HG02588 (cell line): ENCODE measurements at regions not wholly inside any gene's neighbourhood (a gene's known extent, or its start where the extent isn't known, plus 50 kb on each side); places are given as distances from the start of the nearest gene placed in this dataset.
"Not testable (repeated sequence)": the region's sequence is repeated elsewhere in the genome, so short reads cannot be mapped to it uniquely, and the experiment has no call there.

Experiments used
- ATAC-seq: cut with Tn5 transposase; IDR thresholded peaks from one replicate; pipeline ENCODE4 v1.9.1; 2021; ENCODE audit warnings: mild to moderate bottlenecking, moderate library complexity; ENCODE audit not compliant: unreplicated experiment

DNA sequence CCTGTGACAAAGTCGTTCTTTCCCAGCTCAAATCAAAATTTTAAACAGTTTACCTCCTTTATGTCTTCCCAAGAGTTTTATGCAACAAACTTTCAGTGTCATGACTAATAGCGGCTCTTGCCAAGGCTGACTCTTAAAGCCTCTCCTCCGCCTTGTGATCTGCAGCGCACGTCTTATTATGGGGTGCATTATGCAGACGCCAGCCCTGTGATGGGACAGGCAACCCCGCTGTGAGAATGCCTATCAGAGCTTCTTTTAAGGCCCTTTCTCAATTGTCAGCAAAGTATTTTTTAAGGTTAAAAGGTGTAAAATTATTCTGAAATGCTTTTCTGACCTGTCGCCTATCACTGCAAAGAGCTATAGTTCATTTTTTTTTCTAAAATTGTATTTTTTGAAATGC is 152.8 kb downstream of the SOX1 start:
- no peak for ATAC-seq

GRCh38 chr13:112220296-112220875 is 153.4 kb downstream of the SOX1 start:
- no peak for ATAC-seq

GRCh38 chr13:112220925-112221324 is 154.0 kb downstream of the SOX1 start:
- ATAC-seq: no peak

- no peak for ATAC-seq
Measured at GRCh38 chr13:112222971-112223370, 153.2 kb upstream of the SPACA7 start.

- not testable (repeated sequence) for ATAC-seq
Measured at GRCh38 chr13:112223929-112224328, 152.2 kb upstream of the SPACA7 start.

- ATAC-seq: no peak
Measured at GRCh38 chr13:112225429-112226090, 150.6 kb upstream of the SPACA7 start.

DNA sequence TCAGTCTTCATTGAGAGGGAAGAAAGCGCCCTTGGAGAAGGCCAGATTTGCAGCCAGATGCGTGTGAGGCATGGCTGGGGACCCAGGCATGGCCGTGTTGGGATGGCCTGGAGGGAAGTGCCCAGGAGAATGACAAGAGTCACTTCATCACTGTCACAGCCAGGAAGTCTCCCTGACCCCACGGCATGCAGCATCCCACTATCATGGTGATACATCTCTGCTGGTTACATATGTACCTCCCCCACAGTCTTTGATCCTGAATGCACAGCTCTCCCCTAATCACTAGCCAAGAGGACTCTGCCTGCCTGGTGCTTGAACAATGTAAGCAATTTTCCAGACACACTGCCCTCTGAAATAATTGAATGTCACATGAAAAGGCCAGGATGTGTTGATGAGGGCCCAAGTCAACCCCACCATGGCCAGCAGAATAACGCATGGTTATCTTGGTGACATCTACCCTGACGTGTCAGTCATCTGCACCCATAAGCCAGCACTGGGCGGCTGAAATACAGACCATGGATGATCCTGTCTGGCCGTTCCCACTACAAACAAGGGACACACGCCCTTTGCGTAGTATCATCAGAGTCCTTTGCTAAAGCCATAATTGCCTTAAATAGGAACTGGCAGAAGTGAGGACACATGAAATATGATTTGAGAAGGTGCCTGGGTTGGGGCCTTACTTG is 149.7 kb upstream of the SPACA7 start:
- ATAC-seq: no peak

DNA sequence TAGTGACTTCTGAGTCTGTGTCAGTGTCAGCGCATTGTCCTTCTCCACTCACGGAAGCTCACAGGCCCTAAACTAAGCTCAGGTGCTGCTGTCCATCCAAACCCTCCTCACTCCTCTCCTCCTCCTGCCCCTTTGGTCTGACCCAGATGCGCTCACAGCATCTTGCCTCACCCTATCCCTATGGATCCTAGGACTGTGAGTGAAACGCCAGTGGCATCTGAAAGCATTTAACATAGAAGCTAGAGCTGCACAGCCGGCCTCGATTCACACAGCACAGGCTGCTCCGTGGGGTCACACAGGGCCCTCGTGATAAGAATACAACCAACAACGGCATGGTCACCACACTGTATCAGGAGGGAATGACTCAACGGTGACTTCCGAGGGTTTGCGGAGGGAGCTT is 149.1 kb upstream of the SPACA7 start:
- no peak for ATAC-seq

- ATAC-seq: no peak
Measured at GRCh38 chr13:112229445-112229844, 146.7 kb upstream of the SPACA7 start.

GRCh38 chr13:112229992-112230872 is 145.9 kb upstream of the SPACA7 start:
- ATAC-seq: no peak

GRCh38 chr13:112231451-112232083 is 144.6 kb upstream of the SPACA7 start:
- no peak for ATAC-seq

GRCh38 chr13:112233256-112233655 is 142.9 kb upstream of the SPACA7 start:
- ATAC-seq: no peak

DNA sequence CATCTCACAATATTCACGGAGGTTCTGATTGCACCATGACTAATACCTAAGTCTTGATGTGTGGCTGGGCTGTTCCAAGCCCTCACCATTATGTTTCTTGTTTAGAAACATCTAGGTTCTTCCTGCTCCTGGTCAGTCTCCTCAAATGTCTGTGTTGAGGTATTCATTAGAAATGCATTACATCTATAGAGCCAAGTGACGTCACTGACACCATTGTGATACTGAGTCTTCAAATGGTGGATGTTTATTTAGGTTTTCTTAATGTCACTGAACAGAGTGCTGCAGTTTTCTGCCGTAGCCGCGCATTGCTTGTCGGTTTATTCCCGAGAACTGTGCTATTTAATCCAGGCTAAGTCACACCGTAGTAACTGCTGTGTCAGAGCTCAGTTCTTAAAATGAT is 142.4 kb upstream of the SPACA7 start:
- ATAC-seq: no peak

GRCh38 chr13:112234131-112234875 is 141.9 kb upstream of the SPACA7 start:
- ATAC-seq: no peak

DNA sequence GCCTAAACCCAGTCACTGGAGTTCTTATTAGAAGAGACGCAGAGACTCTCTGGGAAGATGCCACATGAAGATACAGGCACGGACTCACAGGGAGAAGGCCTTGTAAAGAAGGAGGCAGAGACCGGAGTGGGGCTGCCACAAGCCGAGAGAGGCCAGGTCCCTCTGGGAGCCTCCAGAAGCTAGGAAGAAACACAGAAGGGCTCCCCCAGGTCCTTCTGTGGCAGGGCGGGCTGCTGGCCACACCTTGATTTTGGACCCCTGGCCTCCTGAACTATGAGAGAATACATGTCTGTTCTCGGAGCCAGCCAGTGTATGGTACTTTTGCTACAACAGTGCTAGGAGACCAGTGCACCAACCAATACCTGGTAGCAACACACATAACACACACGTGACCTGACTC is 140.1 kb upstream of the SPACA7 start:
- no peak for ATAC-seq

DNA sequence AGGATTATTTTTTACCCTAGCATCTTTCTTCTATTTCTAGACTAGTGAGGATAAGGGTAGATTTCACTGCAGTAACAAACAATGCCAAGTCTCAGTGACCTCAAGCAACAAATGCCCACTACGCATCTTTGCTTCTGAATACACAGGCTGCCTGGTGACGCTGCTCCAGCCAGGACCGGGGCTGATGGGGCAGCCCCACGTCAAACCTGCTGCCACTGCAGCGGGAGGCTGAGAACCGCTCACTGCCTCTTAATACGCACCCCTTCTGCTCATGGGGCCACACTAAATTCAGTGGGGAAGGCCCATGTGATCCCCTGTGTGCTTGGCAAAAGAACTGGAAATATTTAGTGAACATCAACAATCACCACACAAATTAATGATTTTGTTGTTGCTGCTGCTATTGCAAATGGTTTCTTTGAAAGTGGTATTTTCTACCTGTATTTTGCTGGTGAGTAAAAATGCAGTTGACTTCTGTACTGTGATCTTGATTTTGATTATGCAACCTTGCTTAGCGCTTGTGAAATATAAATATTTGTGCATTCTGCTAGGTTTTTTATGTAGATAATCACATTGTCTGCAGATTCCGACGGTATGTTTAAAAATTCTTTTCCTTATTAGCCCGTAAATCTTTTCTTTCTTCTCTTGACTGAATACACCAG is 139.5 kb upstream of the SPACA7 start:
- no peak for ATAC-seq

- no peak for ATAC-seq
Measured at GRCh38 chr13:112238436-112238995, 137.6 kb upstream of the SPACA7 start.

DNA sequence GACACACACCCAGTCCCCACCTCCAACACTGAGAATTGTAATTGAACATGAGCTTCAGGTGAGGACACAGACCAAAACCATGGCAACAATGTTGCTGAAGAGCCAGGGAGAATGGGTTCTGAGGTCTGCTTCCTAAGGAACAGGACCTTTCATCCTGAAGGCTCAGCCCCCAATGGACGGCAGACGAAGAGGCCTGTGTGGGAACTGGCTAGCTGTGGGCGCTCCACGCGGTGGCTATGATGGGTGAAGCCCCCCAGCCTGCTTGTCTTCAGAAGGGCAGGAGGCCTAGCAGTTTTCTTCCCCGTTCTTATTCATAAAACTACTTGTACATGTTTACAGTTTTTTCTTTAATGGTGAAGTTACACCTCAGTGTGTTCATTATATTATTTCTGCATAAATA is 136.1 kb upstream of the SPACA7 start:
- ATAC-seq: no peak

DNA sequence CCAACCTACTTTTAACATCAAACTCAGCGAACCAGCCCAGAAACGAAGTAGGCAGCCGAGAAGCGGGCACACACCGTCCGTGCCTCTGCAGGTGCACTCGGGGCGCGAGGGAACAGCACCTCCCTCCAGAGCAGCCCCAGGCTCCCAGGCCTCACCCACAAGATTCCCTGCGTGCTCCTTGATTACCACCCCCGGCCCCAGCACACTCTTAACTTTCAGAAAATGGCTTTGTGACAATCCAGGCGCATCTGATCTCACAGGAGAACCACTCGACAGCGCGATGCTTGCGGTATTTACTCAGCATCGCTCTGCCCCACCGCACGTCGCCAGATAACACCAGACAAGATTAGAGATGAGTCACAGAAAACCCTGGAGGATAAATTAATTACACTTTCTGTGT is 134.9 kb upstream of the SPACA7 start:
- ATAC-seq: no peak
